PC-3 (cell line): ENCODE measurements at regions not wholly inside any gene's neighbourhood (a gene's known extent, or its start where the extent isn't known, plus 50 kb on each side); places are given as distances from the start of the nearest gene placed in this dataset.

Source experiments
- EZH2 ChIP-seq: fragments of 300-600 bp; sonication (generic); IDR thresholded peaks from one replicate; pipeline ENCODE4 v1.6.1; 2017; ENCODE audit warnings: antibody characterized with exemption, mild to moderate bottlenecking, low read length; ENCODE audit not compliant: unreplicated experiment
- EZH2phosphoT487 ChIP-seq: fragments of 300-600 bp; sonication (generic); IDR thresholded peaks from 2 replicates; pipeline ENCODE4 v1.6.1; 2018; ENCODE audit warnings: mild to moderate bottlenecking, antibody characterized with exemption, low read length, borderline replicate concordance
- TF ChIP-seq, protein P1 (sequence below): fragments of 300-600 bp; sonication (generic); conservative IDR thresholded peaks from 2 replicates; pipeline ENCODE4 v1.5.1; 2017; ENCODE audit warnings: antibody characterized with exemption, low read depth, mild to moderate bottlenecking, low read length

DNA sequence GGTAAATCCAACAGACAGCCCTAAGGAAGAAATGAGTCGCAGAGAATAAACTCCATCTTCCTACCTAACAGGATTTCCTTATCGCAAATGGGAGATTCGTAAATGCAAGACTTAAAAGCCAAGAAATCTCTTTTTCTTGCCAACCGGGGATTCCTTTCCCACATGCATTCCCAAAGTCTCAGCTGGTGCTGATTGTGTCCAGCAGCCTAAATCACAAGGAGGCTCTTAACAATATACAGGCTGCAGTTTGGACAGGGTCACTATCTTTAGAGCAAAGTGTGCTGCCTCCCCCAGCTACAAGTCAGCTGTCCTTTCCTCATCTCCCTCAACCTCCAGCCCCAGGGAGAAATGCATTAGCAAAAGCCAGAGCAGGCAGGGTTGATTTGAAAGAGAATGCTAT is 189.8 kb upstream of the PLXNA2 start:
- TF ChIP-seq, protein P1, sequence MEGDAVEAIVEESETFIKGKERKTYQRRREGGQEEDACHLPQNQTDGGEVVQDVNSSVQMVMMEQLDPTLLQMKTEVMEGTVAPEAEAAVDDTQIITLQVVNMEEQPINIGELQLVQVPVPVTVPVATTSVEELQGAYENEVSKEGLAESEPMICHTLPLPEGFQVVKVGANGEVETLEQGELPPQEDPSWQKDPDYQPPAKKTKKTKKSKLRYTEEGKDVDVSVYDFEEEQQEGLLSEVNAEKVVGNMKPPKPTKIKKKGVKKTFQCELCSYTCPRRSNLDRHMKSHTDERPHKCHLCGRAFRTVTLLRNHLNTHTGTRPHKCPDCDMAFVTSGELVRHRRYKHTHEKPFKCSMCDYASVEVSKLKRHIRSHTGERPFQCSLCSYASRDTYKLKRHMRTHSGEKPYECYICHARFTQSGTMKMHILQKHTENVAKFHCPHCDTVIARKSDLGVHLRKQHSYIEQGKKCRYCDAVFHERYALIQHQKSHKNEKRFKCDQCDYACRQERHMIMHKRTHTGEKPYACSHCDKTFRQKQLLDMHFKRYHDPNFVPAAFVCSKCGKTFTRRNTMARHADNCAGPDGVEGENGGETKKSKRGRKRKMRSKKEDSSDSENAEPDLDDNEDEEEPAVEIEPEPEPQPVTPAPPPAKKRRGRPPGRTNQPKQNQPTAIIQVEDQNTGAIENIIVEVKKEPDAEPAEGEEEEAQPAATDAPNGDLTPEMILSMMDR = no peak
- no peak for TF ChIP-seq EZH2phosphoT487
- no peak for TF ChIP-seq EZH2
